ENCODE measurements at regions not wholly inside any gene's neighbourhood (a gene's known extent, or its start where the extent isn't known, plus 50 kb on each side); places are given as distances from the start of the nearest gene placed in this dataset.
A peak's percentile ranks its signal among the peaks of the same experiment; 100 is the strongest.

DNA sequence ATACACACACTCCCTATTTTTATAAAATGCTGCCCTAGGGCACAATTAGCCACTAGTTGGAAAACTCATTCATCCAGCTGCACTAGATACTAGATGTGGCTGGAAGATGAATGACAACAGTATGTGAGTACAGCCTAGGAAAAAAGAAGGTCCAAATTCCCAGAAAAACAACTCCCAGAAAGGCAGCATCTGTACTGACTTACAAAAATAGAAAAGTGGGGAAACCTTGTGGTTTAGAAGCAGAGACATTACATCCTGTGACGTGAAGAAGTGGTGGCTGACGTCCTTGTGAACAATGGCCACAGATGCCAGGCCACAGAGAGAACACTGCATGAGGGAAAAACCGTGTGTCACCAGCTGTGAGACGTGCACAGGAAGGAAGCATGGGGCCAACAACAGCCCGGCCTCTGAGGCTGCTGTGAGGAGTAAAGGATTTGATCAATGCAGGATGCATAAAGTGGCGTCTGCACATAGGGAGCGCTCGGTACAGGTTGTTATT lies 81.2 kb downstream of the SPRY1 start:
- Histone ChIP-seq H3K36me3 (replicated peaks in 1 of 2; ENCODE audit: control insufficient read depth in 2 of 2, insufficient read depth in 2 of 2, low read length in 2 of 2) (no peaks in the 10 kb centered on the region), H3K18ac (ENCODE audit: low read length) (no peak overlapping the region), H3K9me3 (replicated peaks in 1 of 2; ENCODE audit: control insufficient read depth in 2 of 2, insufficient read depth in 1 of 2, low read depth in 1 of 2, low read length in 2 of 2) (peaks cover 0 to 6% of the 10 kb centered on the region in 2 donors), H4K91ac (ENCODE audit: low read depth, low read length, poor library complexity) (peak overlapping the region; percentile 73), H4K8ac (ENCODE audit: low read depth, low read length) (no peak overlapping the region), H3K79me1 (ENCODE audit: low read depth, low read length) (no peaks in the 10 kb centered on the region), H3K4ac (ENCODE audit: low read length) (no peak overlapping the region), H3K27me3 (ENCODE audit: control insufficient read depth in 3 of 3, insufficient read depth in 3 of 3, low read depth in 1 of 3, low read length in 3 of 3) (no peaks in the 10 kb centered on the region), H2BK12ac (ENCODE audit: low read length) (no peak overlapping the region), H3K4me2 (ENCODE audit: insufficient read depth, low read length, poor library complexity, severe bottlenecking) (no peak overlapping the region), H3K4me1 (ENCODE audit: control insufficient read depth in 2 of 2, insufficient read depth in 1 of 2, low read depth in 1 of 2, low read length in 2 of 2) (peaks cover 9 to 26% of the 10 kb centered on the region in 2 donors), H3K9ac (ENCODE audit: low read depth, low read length, poor library complexity) (no peak overlapping the region), H2AFZ (ENCODE audit: low read length) (peak overlapping the region; percentile 75), H2BK5ac (ENCODE audit: low read length) (no peak overlapping the region), H3K27ac (replicated peaks; ENCODE audit: low read length) (no peak overlapping the region), H3K23ac (ENCODE audit: low read depth, low read length, poor library complexity) (no peak overlapping the region), H2BK120ac (ENCODE audit: low read depth, low read length) (no peak overlapping the region), H3K14ac (ENCODE audit: low read length) (no peak overlapping the region), H2BK15ac (ENCODE audit: low read length) (no peak overlapping the region), H2AK5ac (ENCODE audit: low read depth, low read length) (no peak overlapping the region), H3K4me3 (ENCODE audit: low read length in 2 of 2) (no peak overlapping the region)
- no peak for DNase-seq (ENCODE audit: low spot score)
- no CpG with 5 or more reads among the region's 8 CpGs for WGBS, 2 donors (ENCODE audit: extremely low coverage in 2 of 2, insufficient read length in 2 of 2, insufficient replicate concordance in 1 of 2)

DNA sequence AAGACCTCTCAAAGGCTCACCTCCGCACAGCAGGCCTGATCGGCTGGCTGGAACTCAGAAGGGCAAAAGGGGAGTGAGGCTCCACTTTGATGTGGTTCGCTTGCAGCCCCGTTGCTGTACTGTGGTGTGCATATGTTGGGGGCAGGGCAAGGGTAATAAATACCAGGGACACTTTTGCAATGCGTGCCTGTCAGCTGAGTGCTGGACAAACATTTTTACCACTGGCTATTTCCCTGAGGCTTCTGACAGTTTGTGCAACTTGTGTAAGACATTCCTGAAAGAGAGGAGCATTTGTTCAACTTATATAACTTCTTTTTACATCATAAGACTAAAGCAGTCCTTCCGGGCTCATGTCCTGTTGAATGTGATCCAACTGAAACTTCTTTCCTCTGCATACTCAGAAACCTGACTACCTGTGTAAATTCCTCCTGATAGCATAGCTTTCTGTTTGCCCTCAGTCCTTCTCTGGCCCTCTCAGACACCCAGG lies 82.3 kb downstream of the SPRY1 start:
- no peaks in the 10 kb centered on the region for H3K79me1 ChIP-seq (ENCODE audit: low read depth, low read length)
- no peak overlapping the region for H2BK5ac ChIP-seq (ENCODE audit: low read length)
- no peak overlapping the region for H3K14ac ChIP-seq (ENCODE audit: low read length)
- no peak overlapping the region for H3K4me2 ChIP-seq (ENCODE audit: insufficient read depth, low read length, poor library complexity, severe bottlenecking)
- H3K9me3 ChIP-seq (replicated peaks in 1 of 2; ENCODE audit: control insufficient read depth in 2 of 2, insufficient read depth in 1 of 2, low read depth in 1 of 2, low read length in 2 of 2), result no peaks in the 10 kb centered on the region
- H2BK12ac ChIP-seq (ENCODE audit: low read length), result no peak overlapping the region
- H4K91ac ChIP-seq (ENCODE audit: low read depth, low read length, poor library complexity), result no peak overlapping the region
- no peak overlapping the region for H3K9ac ChIP-seq (ENCODE audit: low read depth, low read length, poor library complexity)
- no peak overlapping the region for H2BK15ac ChIP-seq (ENCODE audit: low read length)
- no peak overlapping the region for H2AK5ac ChIP-seq (ENCODE audit: low read depth, low read length)
- H3K23ac ChIP-seq (ENCODE audit: low read depth, low read length, poor library complexity), result no peak overlapping the region
- H2AFZ ChIP-seq (ENCODE audit: low read length), result peak overlapping the region; percentile 75
- H2BK120ac ChIP-seq (ENCODE audit: low read depth, low read length), result no peak overlapping the region
- DNase-seq (ENCODE audit: low spot score), result no peak
- H4K8ac ChIP-seq (ENCODE audit: low read depth, low read length), result no peak overlapping the region
- H3K27ac ChIP-seq (replicated peaks; ENCODE audit: low read length), result no peak overlapping the region
- H3K4me1 ChIP-seq (ENCODE audit: control insufficient read depth in 2 of 2, insufficient read depth in 1 of 2, low read depth in 1 of 2, low read length in 2 of 2), result peaks cover 9 to 26% of the 10 kb centered on the region in 2 donors
- no CpG with 5 or more reads among the region's 6 CpGs for WGBS, 2 donors (ENCODE audit: extremely low coverage in 2 of 2, insufficient read length in 2 of 2, insufficient replicate concordance in 1 of 2)
- H3K4ac ChIP-seq (ENCODE audit: low read length), result no peak overlapping the region
- peak overlapping the region; percentile 52 for H3K18ac ChIP-seq (ENCODE audit: low read length)
- H3K27me3 ChIP-seq (ENCODE audit: control insufficient read depth in 3 of 3, insufficient read depth in 3 of 3, low read depth in 1 of 3, low read length in 3 of 3), result no peaks in the 10 kb centered on the region
- H3K4me3 ChIP-seq (ENCODE audit: low read length in 2 of 2), result no peak overlapping the region
- no peaks in the 10 kb centered on the region for H3K36me3 ChIP-seq (replicated peaks in 1 of 2; ENCODE audit: control insufficient read depth in 2 of 2, insufficient read depth in 2 of 2, low read length in 2 of 2)

DNA sequence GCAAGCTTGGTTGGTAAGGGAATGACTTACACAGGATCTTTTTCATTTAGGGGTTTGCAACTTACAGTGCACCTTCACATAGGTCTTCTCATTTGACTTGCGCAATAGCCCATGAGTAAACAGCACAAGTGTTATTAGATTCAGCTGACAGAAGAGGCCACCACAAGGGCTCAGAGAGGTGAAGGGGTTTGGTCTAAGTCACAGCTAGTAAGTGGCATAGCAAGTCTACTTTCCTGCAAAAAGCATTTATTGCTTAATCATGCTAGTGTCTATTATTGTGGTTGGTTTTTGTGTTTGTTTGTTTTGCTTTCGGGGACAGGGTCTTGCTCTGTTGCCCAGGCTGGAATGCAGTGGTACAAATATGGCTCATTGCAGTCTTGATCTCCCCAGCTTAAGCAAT lies 83.3 kb downstream of the SPRY1 start:
- Histone ChIP-seq H2BK15ac (ENCODE audit: low read length) (no peak overlapping the region), H4K8ac (ENCODE audit: low read depth, low read length) (no peak overlapping the region), H3K27ac (replicated peaks; ENCODE audit: low read length) (no peak overlapping the region), H3K14ac (ENCODE audit: low read length) (no peak overlapping the region), H3K4me1 (ENCODE audit: control insufficient read depth in 2 of 2, insufficient read depth in 1 of 2, low read depth in 1 of 2, low read length in 2 of 2) (peaks cover 9 to 26% of the 10 kb centered on the region in 2 donors), H4K91ac (ENCODE audit: low read depth, low read length, poor library complexity) (no peak overlapping the region), H2AK5ac (ENCODE audit: low read depth, low read length) (no peak overlapping the region), H3K79me1 (ENCODE audit: low read depth, low read length) (no peaks in the 10 kb centered on the region), H3K4ac (ENCODE audit: low read length) (no peak overlapping the region), H3K4me2 (ENCODE audit: insufficient read depth, low read length, poor library complexity, severe bottlenecking) (no peak overlapping the region), H2BK12ac (ENCODE audit: low read length) (no peak overlapping the region), H3K27me3 (ENCODE audit: control insufficient read depth in 3 of 3, insufficient read depth in 3 of 3, low read depth in 1 of 3, low read length in 3 of 3) (no peaks in the 10 kb centered on the region), H2BK120ac (ENCODE audit: low read depth, low read length) (no peak overlapping the region), H3K9me3 (replicated peaks in 1 of 2; ENCODE audit: control insufficient read depth in 2 of 2, insufficient read depth in 1 of 2, low read depth in 1 of 2, low read length in 2 of 2) (no peaks in the 10 kb centered on the region), H2BK5ac (ENCODE audit: low read length) (no peak overlapping the region), H3K23ac (ENCODE audit: low read depth, low read length, poor library complexity) (no peak overlapping the region), H3K18ac (ENCODE audit: low read length) (no peak overlapping the region), H3K4me3 (ENCODE audit: low read length in 2 of 2) (no peak overlapping the region), H2AFZ (ENCODE audit: low read length) (no peak overlapping the region), H3K9ac (ENCODE audit: low read depth, low read length, poor library complexity) (no peak overlapping the region), H3K36me3 (replicated peaks in 1 of 2; ENCODE audit: control insufficient read depth in 2 of 2, insufficient read depth in 2 of 2, low read length in 2 of 2) (no peaks in the 10 kb centered on the region)
- WGBS, 2 donors (ENCODE audit: extremely low coverage in 2 of 2, insufficient read length in 2 of 2, insufficient replicate concordance in 1 of 2), result no CpG with 5 or more reads among the region's 2 CpGs
- DNase-seq (ENCODE audit: low spot score), result no peak

DNA sequence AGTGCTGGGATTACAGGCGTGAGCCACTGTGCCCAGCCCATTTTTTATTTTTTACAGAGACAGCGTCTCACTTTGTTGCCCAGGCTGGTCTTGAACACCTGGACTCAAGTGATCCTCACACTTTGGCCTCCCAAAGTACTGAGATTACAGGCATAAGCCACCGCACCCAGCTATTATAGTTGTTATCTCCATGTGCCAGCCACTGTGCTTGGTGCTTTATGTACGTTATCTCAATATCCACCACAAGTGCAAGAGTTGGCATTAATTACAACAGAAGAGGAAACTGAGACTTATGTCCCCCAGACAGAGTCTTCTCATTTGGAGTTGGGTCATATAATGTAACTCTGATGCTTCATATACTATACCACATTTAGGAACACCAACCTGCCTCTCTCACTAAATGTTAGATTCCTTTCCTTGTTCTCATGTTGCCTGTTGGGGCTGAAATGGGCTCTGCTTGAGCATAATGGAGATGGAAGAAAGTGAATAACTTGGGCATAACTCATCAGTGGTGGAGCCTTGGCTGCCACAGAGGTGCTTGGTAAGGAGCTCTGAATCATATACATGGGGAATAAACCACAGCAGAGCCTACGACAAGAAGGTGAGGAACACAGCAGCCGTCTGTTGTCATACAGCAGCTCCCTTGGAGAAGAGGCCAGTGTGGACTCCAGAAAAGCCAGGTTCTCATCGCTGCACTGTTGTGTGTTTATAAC lies 84.3 kb downstream of the SPRY1 start:
- Histone ChIP-seq H2BK15ac (ENCODE audit: low read length) (no peak overlapping the region), H3K9me3 (replicated peaks in 1 of 2; ENCODE audit: control insufficient read depth in 2 of 2, insufficient read depth in 1 of 2, low read depth in 1 of 2, low read length in 2 of 2) (no peaks in the 10 kb centered on the region), H4K8ac (ENCODE audit: low read depth, low read length) (no peak overlapping the region), H2AK5ac (ENCODE audit: low read depth, low read length) (no peak overlapping the region), H3K27me3 (ENCODE audit: control insufficient read depth in 3 of 3, insufficient read depth in 3 of 3, low read depth in 1 of 3, low read length in 3 of 3) (no peaks in the 10 kb centered on the region), H3K14ac (ENCODE audit: low read length) (no peak overlapping the region), H3K36me3 (replicated peaks in 1 of 2; ENCODE audit: control insufficient read depth in 2 of 2, insufficient read depth in 2 of 2, low read length in 2 of 2) (no peaks in the 10 kb centered on the region), H3K23ac (ENCODE audit: low read depth, low read length, poor library complexity) (no peak overlapping the region), H3K18ac (ENCODE audit: low read length) (no peak overlapping the region), H2BK5ac (ENCODE audit: low read length) (no peak overlapping the region), H2AFZ (ENCODE audit: low read length) (no peak overlapping the region), H2BK120ac (ENCODE audit: low read depth, low read length) (no peak overlapping the region), H4K91ac (ENCODE audit: low read depth, low read length, poor library complexity) (no peak overlapping the region), H2BK12ac (ENCODE audit: low read length) (no peak overlapping the region), H3K4me2 (ENCODE audit: insufficient read depth, low read length, poor library complexity, severe bottlenecking) (no peak overlapping the region), H3K27ac (replicated peaks; ENCODE audit: low read length) (no peak overlapping the region), H3K4me1 (ENCODE audit: control insufficient read depth in 2 of 2, insufficient read depth in 1 of 2, low read depth in 1 of 2, low read length in 2 of 2) (peaks cover 9 to 26% of the 10 kb centered on the region in 2 donors), H3K4me3 (ENCODE audit: low read length in 2 of 2) (no peak overlapping the region), H3K79me1 (ENCODE audit: low read depth, low read length) (no peaks in the 10 kb centered on the region), H3K4ac (ENCODE audit: low read length) (no peak overlapping the region), H3K9ac (ENCODE audit: low read depth, low read length, poor library complexity) (no peak overlapping the region)
- no CpG with 5 or more reads among the region's 7 CpGs for WGBS, 2 donors (ENCODE audit: extremely low coverage in 2 of 2, insufficient read length in 2 of 2, insufficient replicate concordance in 1 of 2)
- no peak for DNase-seq (ENCODE audit: low spot score)
